Breast epithelium (tissue), 3 donors: ENCODE measurements at regions not wholly inside any gene's neighbourhood (a gene's known extent, or its start where the extent isn't known, plus 50 kb on each side); places are given as distances from the start of the nearest gene placed in this dataset.

ENCODE experiments used
- CTCF ChIP-seq, 3 donors: fragments of 450-650 bp; IDR thresholded peaks; one replicate each; pipeline ENCODE4 v1.5.1; 2016 to 2017; ENCODE audit warnings: antibody characterized with exemption in 3 of 3, mild to moderate bottlenecking in 3 of 3, moderate library complexity in 3 of 3
- POLR2A ChIP-seq: fragments of 450-650 bp; IDR thresholded peaks from one replicate; pipeline ENCODE4 v1.6.1; 2016; ENCODE audit warnings: antibody characterized with exemption, mild to moderate bottlenecking, moderate library complexity

GRCh38 chr4:159425737-159426305 is 322.9 kb downstream of the RAPGEF2 start:
- no peak for TF ChIP-seq POLR2A
- TF ChIP-seq CTCF (IDR thresholded peaks at IDR 0.05) = no peak
